ENCODE measurements at regions not wholly inside any gene's neighbourhood (a gene's known extent, or its start where the extent isn't known, plus 50 kb on each side); places are given as distances from the start of the nearest gene placed in this dataset.

GRCh38 chr20:48126227-48126740, 341.0 kb upstream of the SULF2 start (continued):
- TF ChIP-seq BCLAF1 (IDR thresholded peaks at IDR 0.05) = no peak
- TF ChIP-seq ZNF747 (CRISPR knock-in tag; IDR thresholded peaks at IDR 0.05; ENCODE audit: borderline replicate concordance) = 0 out of 2 replicates have a peak, but pooled peaks have one; percentile 9
- TF ChIP-seq ZNF343 (CRISPR knock-in tag; IDR thresholded peaks at IDR 0.05) = 0 out of 2 replicates have a peak, but pooled peaks have one; percentile 44
- no peak for TF ChIP-seq SRSF4 (IDR thresholded peaks at IDR 0.05; ENCODE audit: low read depth, low read length, poor library complexity, severe bottlenecking)
- TF ChIP-seq LBX2 (CRISPR knock-in tag; IDR thresholded peaks at IDR 0.05; ENCODE audit: borderline replicate concordance) = peak; percentile 77; the same call in 1 of the 2 replicates
- TF ChIP-seq GATA4 (IDR thresholded peaks at IDR 0.05; ENCODE audit: borderline replicate concordance, low read depth) = no peak; the same call in 1 of the 2 replicates
- no peak for TF ChIP-seq REL (CRISPR knock-in tag; conservative IDR thresholded peaks at IDR 0.05)
- no peak for TF ChIP-seq POLR2G (IDR thresholded peaks at IDR 0.05; ENCODE audit: low read depth, low read length)
- no peak for TF ChIP-seq ZNF441 (CRISPR knock-in tag; IDR thresholded peaks at IDR 0.05; ENCODE audit: borderline replicate concordance)
- no peak for TF ChIP-seq AGO2 (optimal IDR thresholded peaks at IDR 0.05; ENCODE audit: low read depth, low read length)
- TF ChIP-seq SPEN (CRISPR knock-in tag; IDR thresholded peaks at IDR 0.05; ENCODE audit: low read depth) = peak; percentile 29
- TF ChIP-seq E2F2 (CRISPR knock-in tag; IDR thresholded peaks at IDR 0.05; ENCODE audit: borderline replicate concordance) = no peak
- TF ChIP-seq SAP130 (CRISPR knock-in tag; IDR thresholded peaks at IDR 0.05; ENCODE audit: low read depth) = peak; percentile 54
- TF ChIP-seq ARID4A (CRISPR knock-in tag; IDR thresholded peaks at IDR 0.05; ENCODE audit: borderline replicate concordance) = peak; percentile 62; the same call in 1 of the 2 replicates
- TF ChIP-seq JUN (CRISPR knock-in tag; IDR thresholded peaks at IDR 0.05) = peak; percentile 82; the same call in 1 of the 2 replicates
- peak; percentile 66; the same call in 1 of the 2 replicates for TF ChIP-seq ZNF644 (CRISPR knock-in tag; IDR thresholded peaks at IDR 0.05; ENCODE audit: low read depth)
- no peak for TF ChIP-seq ZNF431 (CRISPR knock-in tag; IDR thresholded peaks at IDR 0.05; ENCODE audit: borderline replicate concordance, low read depth)
- TF ChIP-seq CEBPG (CRISPR knock-in tag; IDR thresholded peaks at IDR 0.05) = peak; percentile 79
- TF ChIP-seq HNF4G (IDR thresholded peaks at IDR 0.05; ENCODE audit: borderline replicate concordance, low read depth, low read length) = peak; percentile 81
- TF ChIP-seq HNF4G (CRISPR knock-in tag; IDR thresholded peaks at IDR 0.05; ENCODE audit: borderline replicate concordance, low read depth) = peak; percentile 79; the same call in 1 of the 2 replicates
- no peak for TF ChIP-seq ZNF496 (CRISPR knock-in tag; IDR thresholded peaks at IDR 0.05; ENCODE audit: insufficient replicate concordance)
- peak; percentile 49 for TF ChIP-seq YY1 (IDR thresholded peaks at IDR 0.05; ENCODE audit: insufficient read depth, insufficient replicate concordance, low read depth, low read length)
